Adrenal gland (tissue), 5 donors: ENCODE measurements at regions not wholly inside any gene's neighbourhood (a gene's known extent, or its start where the extent isn't known, plus 50 kb on each side); places are given as distances from the start of the nearest gene placed in this dataset.
"Not testable (repeated sequence)": the region's sequence is repeated elsewhere in the genome, so short reads cannot be mapped to it uniquely, and the experiment has no call there.

Experiments
- CTCF ChIP-seq, 6 experiments: fragments of 450-650 bp in 4 of 6; fragments of 200-600 bp in 2 of 6; sonication (generic) in 1 of 6; IDR thresholded peaks; 1 replicate in 5 of 6; 2 replicates in 1 of 6; pipeline versions ENCODE4 v1.5.1 to v1.8.0; 2016 to 2021; ENCODE audit warnings: antibody characterized with exemption in 6 of 6, mild to moderate bottlenecking in 2 of 6, moderate library complexity in 1 of 6
- POLR2A ChIP-seq, 2 donors: fragments of 450-650 bp; IDR thresholded peaks; one replicate each; pipeline ENCODE4 v1.6.1; 2017; ENCODE audit warnings: antibody characterized with exemption in 2 of 2, mild to moderate bottlenecking in 2 of 2, moderate library complexity in 1 of 2
- donor health status: DM: no; HTN: no; CAD: no.

GRCh38 chr2:180765316-180765715 is 215.1 kb upstream of the UBE2E3 start:
- not testable (repeated sequence) for TF ChIP-seq CTCF, POLR2A (IDR thresholded peaks at IDR 0.05)
